Muscle layer of duodenum (tissue), 2 donors: ENCODE measurements at regions not wholly inside any gene's neighbourhood (a gene's known extent, or its start where the extent isn't known, plus 50 kb on each side); places are given as distances from the start of the nearest gene placed in this dataset.
A peak's percentile ranks its signal among the peaks of the same experiment; 100 is the strongest.
"Not testable (repeated sequence)": the region's sequence is repeated elsewhere in the genome, so short reads cannot be mapped to it uniquely, and the experiment has no call there.

Experiments used
- H3K27ac ChIP-seq: one replicate; pipeline ENCODE4 v1.7.0; 2013; ENCODE audit warnings: mild to moderate bottlenecking, low read length
- H3K27me3 ChIP-seq: one replicate; pipeline ENCODE4 v1.7.0; 2013; ENCODE audit warnings: low read depth, mild to moderate bottlenecking, control low read depth, low read length
- H3K36me3 ChIP-seq, 2 donors: one replicate each; pipeline ENCODE4 v1.7.0; 2013; ENCODE audit warnings: low read length in 2 of 2, control low read depth in 1 of 2, mild to moderate bottlenecking in 1 of 2; ENCODE audit not compliant: insufficient read depth in 2 of 2, control insufficient read depth in 1 of 2
- H3K4me1 ChIP-seq, 2 donors: one replicate each; pipeline ENCODE4 v1.7.0; 2013; ENCODE audit warnings: low read length in 2 of 2, mild to moderate bottlenecking in 2 of 2, control low read depth in 1 of 2, moderate library complexity in 1 of 2; ENCODE audit not compliant: insufficient read depth in 2 of 2, control insufficient read depth in 1 of 2
- H3K4me3 ChIP-seq, 2 donors: one replicate each; pipeline ENCODE4 v1.7.0; 2013; ENCODE audit warnings: low read length in 2 of 2, low read depth in 1 of 2, mild to moderate bottlenecking in 1 of 2
- H3K9me3 ChIP-seq, 2 donors: one replicate each; pipeline ENCODE4 v1.7.0; 2013; ENCODE audit warnings: low read length in 2 of 2, control low read depth in 1 of 2, mild to moderate bottlenecking in 1 of 2; ENCODE audit not compliant: control insufficient read depth in 1 of 2
- donor health status: healthy.

DNA sequence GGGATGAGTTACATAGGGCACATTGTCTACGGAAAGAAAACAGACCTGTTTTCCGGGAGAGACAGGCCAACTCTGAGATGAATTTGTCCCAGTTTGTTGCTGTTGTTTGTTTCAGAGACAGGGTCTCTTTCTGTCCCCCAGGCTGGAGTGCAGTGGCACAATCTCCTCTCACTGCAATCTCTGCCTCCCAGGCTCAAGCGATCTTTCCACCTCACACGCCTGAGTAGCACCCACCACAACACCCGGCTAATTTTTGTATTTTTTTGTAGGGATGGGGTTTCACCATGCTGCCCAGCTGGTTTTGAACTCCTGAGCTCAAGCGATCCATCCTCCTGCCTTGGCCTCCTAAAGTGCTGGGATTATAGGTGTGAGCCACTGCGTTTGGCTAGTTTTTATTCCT lies 125.5 kb upstream of the ERRFI1 start:
- no peaks in the 10 kb centered on the region for H3K9me3 ChIP-seq
- H3K27ac ChIP-seq: no peak overlapping the region
- H3K36me3 ChIP-seq: no peaks in the 10 kb centered on the region
- H3K27me3 ChIP-seq: no peaks in the 10 kb centered on the region
- H3K4me3 ChIP-seq: no peak overlapping the region
- H3K4me1 ChIP-seq: peaks cover 0 to 5% of the 10 kb centered on the region in 2 donors

DNA sequence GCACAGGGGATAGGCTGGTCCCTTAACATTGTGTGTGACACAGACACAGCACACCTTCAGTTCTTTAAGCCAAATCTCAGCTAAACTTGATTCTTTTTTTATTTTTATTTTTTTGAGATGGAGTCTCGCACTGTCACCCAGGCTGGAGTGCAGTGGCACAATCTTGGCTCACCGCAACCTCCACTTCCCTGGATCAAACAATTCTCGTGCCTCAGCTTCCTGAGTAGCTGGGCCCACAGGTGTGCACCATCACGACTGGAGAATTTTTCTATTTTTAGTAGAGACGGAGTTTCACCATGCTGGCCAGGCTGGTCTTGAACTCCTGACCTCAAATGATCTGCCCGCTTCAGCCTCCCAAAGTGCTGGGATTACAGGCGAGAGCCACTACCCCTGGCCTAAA lies 123.6 kb upstream of the ERRFI1 start:
- H3K9me3 ChIP-seq, H3K4me3 ChIP-seq, H3K27ac ChIP-seq, H3K4me1 ChIP-seq, H3K36me3 ChIP-seq, H3K27me3 ChIP-seq: not testable (repeated sequence)

DNA sequence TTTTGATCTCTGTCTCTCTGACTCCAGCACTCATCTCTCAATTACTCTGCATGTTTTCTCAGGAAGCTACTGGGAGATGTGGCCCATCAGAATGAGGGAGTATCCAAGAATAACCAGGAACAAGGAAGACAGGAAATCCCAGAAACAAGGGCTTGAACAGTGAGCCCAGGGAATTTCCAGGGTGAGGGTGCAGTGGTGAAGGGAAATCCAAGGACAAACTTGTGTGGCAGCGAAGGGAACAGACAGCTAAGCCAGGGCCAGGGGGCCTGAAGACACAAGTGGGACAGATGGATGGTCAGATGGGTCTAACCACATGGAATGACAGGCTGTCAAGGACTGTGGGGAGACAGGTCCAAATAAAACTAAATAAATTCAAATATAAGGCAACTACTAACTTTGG lies 121.8 kb upstream of the ERRFI1 start:
- no peaks in the 10 kb centered on the region for H3K27me3 ChIP-seq
- peak overlapping the region; percentile 54 for H3K27ac ChIP-seq
- no peak overlapping the region for H3K4me3 ChIP-seq
- peaks cover 0 to 1% of the 10 kb centered on the region in 2 donors for H3K4me1 ChIP-seq
- no peaks in the 10 kb centered on the region for H3K36me3 ChIP-seq
- H3K9me3 ChIP-seq: no peaks in the 10 kb centered on the region

DNA sequence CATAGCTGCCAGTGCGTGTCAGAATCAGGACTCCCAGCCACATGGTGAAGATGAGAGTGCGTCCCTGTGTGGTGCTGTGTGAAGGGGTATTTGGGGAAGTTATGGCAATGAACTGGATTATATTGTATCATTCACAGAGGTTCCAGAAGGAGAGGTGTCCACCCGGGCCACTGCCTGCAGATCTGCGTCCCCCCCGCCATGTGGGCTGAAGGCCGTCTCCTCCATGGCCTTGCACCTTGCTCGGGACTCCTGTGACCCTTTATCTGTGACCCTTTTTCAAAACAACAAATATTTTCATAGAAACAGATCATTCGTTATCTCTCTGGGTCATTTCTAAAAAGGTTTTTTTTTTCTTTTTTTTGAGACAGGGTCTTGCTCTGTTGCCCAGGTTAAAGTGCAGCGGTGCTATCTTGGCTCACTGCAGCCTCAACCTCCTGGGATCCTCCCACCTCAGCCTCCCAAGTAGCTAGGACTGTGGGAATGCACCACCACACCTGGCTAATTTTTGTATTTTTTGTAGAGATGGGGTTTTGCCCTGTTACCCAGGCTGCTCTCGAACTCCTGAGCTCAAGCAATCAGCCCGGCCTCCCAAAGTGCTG lies 120.2 kb upstream of the ERRFI1 start:
- H3K27ac ChIP-seq: no peak overlapping the region
- no peak overlapping the region for H3K4me3 ChIP-seq
- no peaks in the 10 kb centered on the region for H3K27me3 ChIP-seq
- peaks cover 0 to 5% of the 10 kb centered on the region in 2 donors for H3K4me1 ChIP-seq
- H3K9me3 ChIP-seq: no peaks in the 10 kb centered on the region
- H3K36me3 ChIP-seq: no peaks in the 10 kb centered on the region

DNA sequence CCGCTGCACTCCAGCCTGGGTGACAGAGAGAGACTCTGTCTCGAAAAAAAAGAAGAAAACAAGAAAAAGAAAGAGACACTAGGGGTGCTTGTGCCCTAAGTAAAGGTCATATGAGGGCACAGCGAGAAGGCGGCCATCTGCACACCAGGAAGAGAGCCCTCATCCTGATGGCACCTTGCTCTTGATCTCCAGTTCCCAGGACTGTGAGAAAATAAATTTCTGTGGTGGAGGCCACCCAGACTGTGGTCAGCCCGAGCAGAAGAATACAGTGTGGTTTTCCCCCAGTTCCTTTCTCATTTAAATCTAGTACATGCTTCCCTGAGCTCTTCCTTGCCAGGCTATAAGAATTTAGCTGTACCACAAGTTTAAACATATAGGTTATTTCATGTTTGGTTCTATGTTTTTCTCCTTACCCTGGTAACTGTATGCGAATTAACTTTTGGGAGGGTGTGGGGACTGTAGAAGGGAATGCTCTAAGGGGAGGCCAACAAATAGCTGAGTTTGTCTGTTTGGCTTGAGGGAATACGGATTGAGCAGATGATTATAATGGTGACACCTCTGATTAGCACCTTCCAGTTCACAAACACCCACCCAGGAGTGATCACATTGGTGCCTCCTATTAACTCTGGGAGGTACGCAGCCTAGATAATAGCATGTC lies 119.6 kb upstream of the ERRFI1 start:
- H3K36me3 ChIP-seq: no peaks in the 10 kb centered on the region
- no peak overlapping the region for H3K27ac ChIP-seq
- H3K4me3 ChIP-seq: no peak overlapping the region
- H3K9me3 ChIP-seq: no peaks in the 10 kb centered on the region
- H3K4me1 ChIP-seq: peaks cover 0 to 5% of the 10 kb centered on the region in 2 donors
- H3K27me3 ChIP-seq: no peaks in the 10 kb centered on the region

DNA sequence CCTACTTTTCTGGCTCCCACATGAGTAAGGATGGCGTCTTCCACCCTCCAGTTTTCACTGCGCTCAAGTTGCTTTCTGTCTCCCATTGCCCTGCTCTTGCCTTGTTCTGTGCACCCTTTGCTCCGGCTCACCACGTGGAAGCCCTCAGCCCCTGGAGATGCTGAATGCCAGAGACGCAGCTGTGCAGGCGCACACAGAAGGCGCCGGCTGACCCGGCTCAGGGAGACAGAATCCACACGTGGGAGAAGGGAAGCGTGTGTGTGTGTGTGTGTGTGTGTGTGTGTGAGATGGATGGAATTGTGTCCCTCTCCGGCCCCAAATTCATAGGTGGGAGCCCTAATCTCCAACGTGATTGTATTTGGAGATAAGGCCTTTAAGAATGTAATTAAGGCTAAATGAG lies 118.2 kb upstream of the ERRFI1 start:
- no peaks in the 10 kb centered on the region for H3K36me3 ChIP-seq
- peaks cover 0 to 5% of the 10 kb centered on the region in 2 donors for H3K4me1 ChIP-seq
- no peak overlapping the region for H3K4me3 ChIP-seq
- no peak overlapping the region for H3K27ac ChIP-seq
- no peaks in the 10 kb centered on the region for H3K9me3 ChIP-seq
- no peaks in the 10 kb centered on the region for H3K27me3 ChIP-seq

DNA sequence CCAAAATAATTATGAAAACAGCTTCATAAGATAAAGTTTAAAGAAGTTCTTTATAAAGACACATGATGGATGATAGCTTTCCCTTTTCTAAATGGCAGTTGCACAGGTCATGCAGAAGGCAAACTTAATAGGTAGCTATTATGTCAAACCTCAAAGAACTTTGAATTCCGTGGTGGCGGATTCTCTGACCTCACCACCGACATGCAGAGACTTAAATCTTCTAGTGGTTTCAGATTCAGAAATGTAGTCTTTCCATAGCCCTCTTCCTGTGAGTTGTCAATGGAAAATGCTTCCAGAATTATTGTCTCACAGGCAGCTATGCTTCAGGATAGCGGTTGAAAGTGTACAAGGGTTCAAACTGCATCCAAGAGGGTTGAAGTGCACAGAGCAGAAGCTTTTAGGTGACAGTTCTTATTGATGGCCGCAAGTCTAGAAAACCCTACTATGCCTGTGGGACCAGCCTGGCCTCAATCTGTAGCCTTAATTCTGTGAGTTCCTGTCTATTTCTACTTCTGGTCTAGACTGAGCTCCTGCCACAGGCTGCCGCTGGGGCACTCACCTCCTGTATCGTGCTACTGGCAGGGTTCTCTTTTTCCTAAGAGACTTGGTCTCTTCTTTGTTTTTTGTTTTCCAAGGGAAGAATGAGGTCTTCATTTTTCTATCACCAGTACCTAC lies 117.0 kb upstream of the ERRFI1 start:
- peaks cover 0 to 5% of the 10 kb centered on the region in 2 donors for H3K4me1 ChIP-seq
- no peak overlapping the region for H3K27ac ChIP-seq

DNA sequence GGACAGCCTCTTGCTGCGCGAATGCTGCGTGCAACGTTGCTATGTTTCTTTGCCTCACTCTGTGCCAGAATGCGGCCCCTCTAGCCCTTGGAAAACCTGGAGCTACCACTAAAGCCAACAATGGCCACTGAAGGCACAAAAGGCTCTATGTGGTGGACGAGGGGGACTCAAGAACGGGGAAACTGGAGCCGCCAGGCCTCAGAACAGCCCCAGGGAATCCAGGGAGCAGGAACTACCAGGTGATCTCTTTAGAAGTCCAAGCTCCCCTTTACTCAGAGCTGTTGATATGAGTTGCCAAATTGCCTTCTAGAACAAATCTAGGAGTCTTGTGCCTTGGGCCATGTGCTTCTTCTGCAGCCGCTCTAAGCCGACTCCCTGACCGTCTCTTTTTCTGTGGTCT lies 113.8 kb upstream of the ERRFI1 start:
- H3K4me3 ChIP-seq: no peak overlapping the region
- H3K36me3 ChIP-seq: no peaks in the 10 kb centered on the region
- H3K27me3 ChIP-seq: no peaks in the 10 kb centered on the region
- H3K27ac ChIP-seq: no peak overlapping the region
- no peaks in the 10 kb centered on the region for H3K9me3 ChIP-seq
- peaks cover 2 to 5% of the 10 kb centered on the region in 2 donors for H3K4me1 ChIP-seq

More for the DNA sequence above, 117.0 kb upstream of the ERRFI1 start:
- no peaks in the 10 kb centered on the region for H3K27me3 ChIP-seq
- H3K4me3 ChIP-seq: no peak overlapping the region
- H3K9me3 ChIP-seq: no peaks in the 10 kb centered on the region
- no peaks in the 10 kb centered on the region for H3K36me3 ChIP-seq

DNA sequence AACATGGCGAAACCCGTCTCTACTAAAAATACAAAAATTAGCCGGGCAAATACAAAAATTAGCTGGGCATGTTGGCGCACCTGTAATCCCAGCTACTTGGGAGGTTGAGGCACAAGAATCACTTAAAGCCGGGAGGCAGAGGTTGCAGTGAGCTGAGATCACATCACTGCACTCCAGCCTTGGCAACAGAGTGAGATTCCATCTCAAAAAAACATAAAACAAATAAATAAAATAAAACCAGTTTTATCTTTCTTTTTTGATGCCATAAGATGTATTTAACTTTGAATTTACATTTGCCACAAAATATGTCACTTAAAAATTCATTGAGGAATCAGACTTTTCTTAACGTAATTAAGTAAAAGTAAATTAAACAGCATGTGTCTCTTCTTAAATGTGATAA lies 113.3 kb upstream of the ERRFI1 start:
- no peak overlapping the region for H3K27ac ChIP-seq
- no peaks in the 10 kb centered on the region for H3K9me3 ChIP-seq
- no peaks in the 10 kb centered on the region for H3K36me3 ChIP-seq
- no peaks in the 10 kb centered on the region for H3K27me3 ChIP-seq
- no peak overlapping the region for H3K4me3 ChIP-seq
- peaks cover 5 to 8% of the 10 kb centered on the region in 2 donors for H3K4me1 ChIP-seq

DNA sequence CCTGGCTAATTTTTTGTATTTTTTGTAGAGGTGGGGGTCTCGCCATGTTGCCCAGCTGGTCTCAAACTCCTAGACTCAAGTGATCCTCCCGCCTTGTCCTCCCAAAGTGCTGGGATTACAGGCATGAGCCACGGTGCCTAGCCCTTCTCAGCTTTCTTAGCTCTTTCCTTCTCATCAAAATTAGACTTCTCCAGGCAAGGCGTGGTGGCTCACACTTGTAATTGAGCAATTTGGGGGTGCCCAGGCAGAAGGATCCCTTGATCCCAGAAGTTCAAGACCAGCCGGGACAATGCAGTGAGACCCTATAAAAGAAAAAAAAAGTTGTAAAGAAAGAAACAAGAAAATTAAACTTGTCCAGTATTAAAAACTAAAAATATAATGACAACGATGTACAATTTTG lies 112.6 kb upstream of the ERRFI1 start:
- peaks cover 5 to 10% of the 10 kb centered on the region in 2 donors for H3K4me1 ChIP-seq
- H3K27ac ChIP-seq: no peak overlapping the region
- no peaks in the 10 kb centered on the region for H3K27me3 ChIP-seq
- H3K36me3 ChIP-seq: no peaks in the 10 kb centered on the region
- H3K4me3 ChIP-seq: no peak overlapping the region
- no peaks in the 10 kb centered on the region for H3K9me3 ChIP-seq

DNA sequence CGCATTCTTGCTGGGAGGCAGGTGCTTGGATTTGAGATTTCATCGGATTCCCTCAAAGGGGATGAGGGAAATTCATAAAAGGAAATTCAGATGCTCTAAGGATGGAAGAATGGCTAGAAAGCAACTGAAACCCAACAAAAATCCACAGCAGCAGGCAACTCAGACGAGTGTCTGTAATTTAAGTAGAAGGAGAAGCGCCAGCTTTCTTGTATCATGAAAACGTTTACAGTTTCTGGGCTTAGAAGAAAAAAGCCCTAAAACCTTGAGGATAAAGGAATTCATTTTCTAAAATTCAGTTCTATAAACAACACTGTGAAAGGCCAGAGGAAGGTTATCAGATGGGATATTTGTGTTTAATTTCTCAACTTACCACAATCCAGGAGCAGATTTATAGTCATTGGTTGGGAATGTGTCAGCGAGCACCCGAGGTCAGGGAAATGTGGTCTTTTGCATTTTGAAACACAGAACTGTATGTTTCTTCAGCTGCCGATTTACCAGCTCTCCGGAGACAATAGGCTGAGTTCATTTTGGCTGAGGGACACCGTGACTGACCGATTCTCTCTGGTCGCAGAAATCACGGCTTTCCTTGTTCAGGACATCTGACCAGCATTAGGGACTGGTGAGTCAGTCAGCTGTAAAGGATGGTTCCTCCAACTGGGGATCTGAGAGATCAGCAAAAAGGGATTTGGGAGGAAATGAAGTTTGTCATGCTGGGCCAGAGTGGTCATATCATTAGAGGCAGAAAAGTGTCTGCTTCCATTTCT lies 111.6 kb upstream of the ERRFI1 start:
- Histone ChIP-seq H3K4me3 (no peak overlapping the region), H3K27ac (peak overlapping the region; percentile 34), H3K36me3 (no peaks in the 10 kb centered on the region), H3K9me3 (no peaks in the 10 kb centered on the region), H3K4me1 (peaks cover 4 to 10% of the 10 kb centered on the region in 2 donors), H3K27me3 (no peaks in the 10 kb centered on the region)
